Glutamatergic neuron (in vitro differentiated cells): ENCODE measurements at regions not wholly inside any gene's neighbourhood (a gene's known extent, or its start where the extent isn't known, plus 50 kb on each side); places are given as distances from the start of the nearest gene placed in this dataset.

Experiments used
- DNase-seq: peaks from one replicate; pipeline ENCODE4 v3.0.0; 2022
- H3K27ac Mint-ChIP-seq: one replicate; pipeline ENCODE4 v1.8.0; 2020; ENCODE audit warnings: mild to moderate bottlenecking, mixed read lengths, inconsistent platforms; ENCODE audit not compliant: unreplicated experiment
- H3K27me3 Mint-ChIP-seq: one replicate; pipeline ENCODE4 v1.8.0; 2020; ENCODE audit warnings: mild to moderate bottlenecking, moderate library complexity, mixed read lengths, inconsistent platforms; ENCODE audit not compliant: unreplicated experiment
- H3K36me3 Mint-ChIP-seq: one replicate; pipeline ENCODE4 v1.8.0; 2020; ENCODE audit warnings: mild to moderate bottlenecking, mixed read lengths, inconsistent platforms; ENCODE audit not compliant: unreplicated experiment
- H3K4me1 Mint-ChIP-seq: one replicate; pipeline ENCODE4 v1.8.0; 2020; ENCODE audit warnings: mild to moderate bottlenecking, low read depth, mixed read lengths, inconsistent platforms; ENCODE audit not compliant: unreplicated experiment
- H3K4me3 Mint-ChIP-seq: one replicate; pipeline ENCODE4 v1.8.0; 2020; ENCODE audit warnings: mild to moderate bottlenecking, mixed read lengths, inconsistent platforms; ENCODE audit not compliant: unreplicated experiment
- H3K9me3 Mint-ChIP-seq: one replicate; pipeline ENCODE4 v1.8.0; 2020; ENCODE audit warnings: mild to moderate bottlenecking, moderate library complexity, mixed read lengths, inconsistent platforms; ENCODE audit not compliant: unreplicated experiment
- TF ChIP-seq, protein P1 (sequence below): fragments of 200-600 bp; sonication (generic); IDR thresholded peaks from one replicate; pipeline ENCODE4 v1.5.0; 2021; ENCODE audit not compliant: partially characterized antibody, unreplicated experiment

DNA sequence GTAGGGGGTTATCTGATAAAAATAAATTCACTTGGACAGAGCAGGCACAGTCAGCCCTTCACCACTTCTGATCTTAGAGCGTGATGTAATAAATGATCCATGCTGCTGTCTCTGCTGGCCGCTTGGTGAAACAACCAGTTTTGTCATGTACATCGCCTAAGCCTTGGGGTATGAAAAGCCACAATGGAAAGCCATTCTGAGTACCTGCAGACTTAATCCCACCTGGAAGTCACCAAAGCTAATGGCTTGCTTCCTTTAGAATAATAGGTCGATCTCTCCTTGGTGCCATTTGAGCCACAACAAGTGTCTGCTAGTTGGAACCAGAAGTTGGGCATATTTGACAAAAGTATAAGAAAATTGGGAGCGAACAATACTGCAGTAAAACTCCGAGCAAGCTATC, 1649.7 kb upstream of the SPRY2 start:
- Mint-ChIP-seq H3K36me3 (no peaks in the 10 kb centered on the region), H3K27ac (no peak overlapping the region), H3K9me3 (peaks cover 2% of the 10 kb centered on the region), H3K4me1 (peaks cover 3% of the 10 kb centered on the region), H3K4me3 (no peak overlapping the region), H3K27me3 (no peaks in the 10 kb centered on the region)
- DNase-seq: no peak
- TF ChIP-seq, protein P1, sequence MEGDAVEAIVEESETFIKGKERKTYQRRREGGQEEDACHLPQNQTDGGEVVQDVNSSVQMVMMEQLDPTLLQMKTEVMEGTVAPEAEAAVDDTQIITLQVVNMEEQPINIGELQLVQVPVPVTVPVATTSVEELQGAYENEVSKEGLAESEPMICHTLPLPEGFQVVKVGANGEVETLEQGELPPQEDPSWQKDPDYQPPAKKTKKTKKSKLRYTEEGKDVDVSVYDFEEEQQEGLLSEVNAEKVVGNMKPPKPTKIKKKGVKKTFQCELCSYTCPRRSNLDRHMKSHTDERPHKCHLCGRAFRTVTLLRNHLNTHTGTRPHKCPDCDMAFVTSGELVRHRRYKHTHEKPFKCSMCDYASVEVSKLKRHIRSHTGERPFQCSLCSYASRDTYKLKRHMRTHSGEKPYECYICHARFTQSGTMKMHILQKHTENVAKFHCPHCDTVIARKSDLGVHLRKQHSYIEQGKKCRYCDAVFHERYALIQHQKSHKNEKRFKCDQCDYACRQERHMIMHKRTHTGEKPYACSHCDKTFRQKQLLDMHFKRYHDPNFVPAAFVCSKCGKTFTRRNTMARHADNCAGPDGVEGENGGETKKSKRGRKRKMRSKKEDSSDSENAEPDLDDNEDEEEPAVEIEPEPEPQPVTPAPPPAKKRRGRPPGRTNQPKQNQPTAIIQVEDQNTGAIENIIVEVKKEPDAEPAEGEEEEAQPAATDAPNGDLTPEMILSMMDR: no peak

DNA sequence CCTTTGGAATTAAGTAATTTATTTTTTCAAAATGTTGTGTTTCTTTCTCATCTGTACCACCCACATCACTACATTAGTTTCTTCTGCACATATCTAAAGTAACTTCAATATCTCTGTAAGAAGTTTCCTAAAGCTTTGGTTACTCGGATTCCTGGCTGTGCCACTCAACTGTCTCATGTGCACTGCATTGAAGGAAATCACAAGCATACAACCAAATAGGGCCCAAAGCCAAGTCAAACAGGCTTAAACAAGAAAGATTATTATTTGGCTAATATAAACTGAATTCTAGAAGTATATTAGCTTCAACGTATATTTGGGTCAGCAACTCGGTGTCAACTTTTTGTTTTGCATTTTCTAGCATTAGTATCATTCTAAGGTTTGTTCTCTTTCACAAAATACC, 1647.6 kb upstream of the SPRY2 start:
- Mint-ChIP-seq H3K4me1 (peaks cover 3% of the 10 kb centered on the region), H3K27ac (no peak overlapping the region), H3K36me3 (no peaks in the 10 kb centered on the region), H3K27me3 (no peaks in the 10 kb centered on the region), H3K9me3 (peaks cover 2% of the 10 kb centered on the region), H3K4me3 (no peak overlapping the region)
- TF ChIP-seq, protein P1: no peak
- no peak for DNase-seq

DNA sequence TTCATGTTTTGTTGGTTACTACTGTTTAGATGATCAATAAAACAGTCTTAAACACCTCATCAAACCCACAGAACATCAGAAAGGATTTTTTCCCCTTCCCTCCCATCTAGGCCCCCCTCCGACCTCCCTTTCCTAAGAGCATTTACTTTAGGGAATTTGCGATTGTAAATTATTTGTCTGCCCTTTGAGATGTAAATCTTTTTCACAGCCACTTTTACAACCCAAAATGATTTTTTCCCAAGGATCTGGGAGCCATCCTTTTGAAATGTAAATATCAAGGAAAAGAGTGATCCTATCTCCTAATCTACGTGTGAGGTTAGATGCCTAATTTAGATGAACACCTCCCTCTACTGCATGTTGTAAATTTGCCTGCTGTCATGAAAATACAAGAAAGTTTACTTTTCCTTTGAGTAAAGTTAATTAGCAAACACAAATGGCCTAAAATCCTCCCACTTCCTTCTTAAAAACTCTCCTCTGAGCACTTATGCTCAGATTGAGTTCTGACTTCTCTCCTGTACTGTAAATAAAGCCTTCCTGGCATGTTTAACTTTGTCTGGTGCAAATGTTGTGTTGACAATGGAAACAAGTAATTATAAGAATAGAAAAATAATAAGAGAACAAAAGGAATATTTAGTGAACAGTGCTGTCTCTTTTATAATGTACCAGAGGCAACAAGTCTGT, 1646.9 kb upstream of the SPRY2 start:
- Mint-ChIP-seq H3K4me3 (no peak overlapping the region), H3K4me1 (peaks cover 3% of the 10 kb centered on the region), H3K27ac (no peak overlapping the region), H3K9me3 (peaks cover 2% of the 10 kb centered on the region), H3K36me3 (no peaks in the 10 kb centered on the region), H3K27me3 (no peaks in the 10 kb centered on the region)
- TF ChIP-seq, protein P1: no peak
- no peak for DNase-seq

DNA sequence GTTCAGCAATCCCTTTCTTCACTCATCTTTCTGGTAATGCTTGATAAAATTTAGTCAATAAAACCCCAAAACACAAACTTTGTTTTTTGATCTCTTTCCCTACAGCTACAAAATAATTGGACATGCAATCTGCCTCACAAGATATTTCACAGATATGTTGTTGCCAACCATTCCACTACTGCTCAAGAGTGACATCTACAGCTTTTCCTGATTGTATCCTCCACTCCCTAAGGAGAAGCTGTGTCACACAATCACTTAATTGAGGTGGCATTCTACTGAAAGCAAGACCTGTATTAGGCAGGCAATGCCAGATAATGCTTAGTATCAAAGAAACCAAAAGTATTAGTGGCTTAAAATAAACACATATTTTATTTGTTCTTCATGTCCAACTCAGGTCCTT, 1646.2 kb upstream of the SPRY2 start:
- no peak overlapping the region for H3K4me3 Mint-ChIP-seq
- no peaks in the 10 kb centered on the region for H3K36me3 Mint-ChIP-seq
- no peak overlapping the region for H3K27ac Mint-ChIP-seq
- TF ChIP-seq, protein P1: no peak
- peaks cover 3% of the 10 kb centered on the region for H3K4me1 Mint-ChIP-seq
- peaks cover 2% of the 10 kb centered on the region for H3K9me3 Mint-ChIP-seq
- H3K27me3 Mint-ChIP-seq: no peaks in the 10 kb centered on the region
- no peak for DNase-seq

DNA sequence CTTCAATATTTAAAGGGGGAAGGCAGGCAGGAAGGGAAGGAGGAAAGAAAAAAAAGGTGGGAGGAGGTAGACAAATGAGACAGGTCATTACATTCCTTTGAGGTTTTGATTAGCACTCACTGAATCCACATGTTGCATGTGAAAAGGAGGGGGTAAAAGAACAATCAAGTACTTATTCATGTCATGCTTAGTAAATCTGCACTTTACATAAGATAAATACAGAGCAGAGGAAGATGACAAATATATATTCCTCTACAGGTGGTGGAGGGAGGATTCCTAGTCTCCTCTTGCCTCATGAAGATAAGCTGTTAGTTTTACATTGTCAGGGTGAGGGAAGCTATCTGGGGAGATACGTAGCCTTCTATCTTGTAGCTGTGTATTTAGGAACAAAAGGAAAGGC, 1645.4 kb upstream of the SPRY2 start:
- Mint-ChIP-seq H3K27ac (no peak overlapping the region), H3K27me3 (no peaks in the 10 kb centered on the region), H3K9me3 (peaks cover 2% of the 10 kb centered on the region), H3K4me1 (peaks cover 3% of the 10 kb centered on the region), H3K36me3 (no peaks in the 10 kb centered on the region), H3K4me3 (no peak overlapping the region)
- DNase-seq: no peak
- TF ChIP-seq, protein P1: no peak
